ENCODE measurements at regions not wholly inside any gene's neighbourhood (a gene's known extent, or its start where the extent isn't known, plus 50 kb on each side); places are given as distances from the start of the nearest gene placed in this dataset.

DNA sequence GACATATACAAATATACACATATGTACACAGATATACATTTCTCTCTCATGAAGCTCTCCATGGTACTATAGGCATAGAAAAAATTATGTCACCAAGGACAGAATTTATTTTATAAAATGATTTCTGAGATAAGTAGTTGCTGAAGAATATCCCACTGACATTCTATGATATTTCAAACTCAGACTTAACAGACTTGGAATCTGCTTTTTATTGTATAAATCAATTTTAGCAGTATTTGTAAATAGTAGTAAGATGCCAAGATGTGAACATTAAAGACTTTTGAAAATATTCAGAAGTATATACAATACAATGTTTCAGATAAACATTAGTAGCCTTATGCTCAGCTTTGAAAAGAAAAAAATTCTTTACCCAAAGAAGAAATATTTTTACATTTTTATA lies 107.4 kb upstream of the ARGLU1 start:
- H3K4me2 ChIP-seq (ENCODE audit: low read depth, low read length, poor library complexity, severe bottlenecking) = no peak overlapping the region
- H3K4me1 ChIP-seq (ENCODE audit: insufficient read depth, low read length, poor library complexity, severe bottlenecking) = no peaks in the 10 kb centered on the region
- no peaks in the 10 kb centered on the region for H3K9me2 ChIP-seq (replicated peaks; ENCODE audit: low read depth, low read length)
- H3F3A ChIP-seq (ENCODE audit: low read depth) = no peaks in the 10 kb centered on the region
- H3K9me3 ChIP-seq (ENCODE audit: insufficient read depth, low read depth, low read length) = no peaks in the 10 kb centered on the region
- H2AFZ ChIP-seq (ENCODE audit: low read length) = no peak overlapping the region
- no peak overlapping the region for H3K4me3 ChIP-seq (ENCODE audit: low read length, poor library complexity, severe bottlenecking)
- H3K27me3 ChIP-seq (ENCODE audit: insufficient read depth, low read length, poor library complexity, severe bottlenecking) = no peaks in the 10 kb centered on the region
- H3K9ac ChIP-seq (ENCODE audit: low read depth, low read length, poor library complexity, severe bottlenecking) = no peak overlapping the region
- no peaks in the 10 kb centered on the region for H3K36me3 ChIP-seq (ENCODE audit: insufficient read depth, low read length)
- H4K20me1 ChIP-seq (ENCODE audit: insufficient read depth, low read length, poor library complexity, severe bottlenecking) = no peaks in the 10 kb centered on the region
- TF ChIP-seq CTCF (conservative IDR thresholded peaks at IDR 0.05; ENCODE audit: low read length) (no peak), EZH2phosphoT487 (IDR thresholded peaks at IDR 0.05; ENCODE audit: borderline replicate concordance) (no peak)
- no peaks in the 10 kb centered on the region for H3K79me2 ChIP-seq (ENCODE audit: insufficient read depth, low read length)

DNA sequence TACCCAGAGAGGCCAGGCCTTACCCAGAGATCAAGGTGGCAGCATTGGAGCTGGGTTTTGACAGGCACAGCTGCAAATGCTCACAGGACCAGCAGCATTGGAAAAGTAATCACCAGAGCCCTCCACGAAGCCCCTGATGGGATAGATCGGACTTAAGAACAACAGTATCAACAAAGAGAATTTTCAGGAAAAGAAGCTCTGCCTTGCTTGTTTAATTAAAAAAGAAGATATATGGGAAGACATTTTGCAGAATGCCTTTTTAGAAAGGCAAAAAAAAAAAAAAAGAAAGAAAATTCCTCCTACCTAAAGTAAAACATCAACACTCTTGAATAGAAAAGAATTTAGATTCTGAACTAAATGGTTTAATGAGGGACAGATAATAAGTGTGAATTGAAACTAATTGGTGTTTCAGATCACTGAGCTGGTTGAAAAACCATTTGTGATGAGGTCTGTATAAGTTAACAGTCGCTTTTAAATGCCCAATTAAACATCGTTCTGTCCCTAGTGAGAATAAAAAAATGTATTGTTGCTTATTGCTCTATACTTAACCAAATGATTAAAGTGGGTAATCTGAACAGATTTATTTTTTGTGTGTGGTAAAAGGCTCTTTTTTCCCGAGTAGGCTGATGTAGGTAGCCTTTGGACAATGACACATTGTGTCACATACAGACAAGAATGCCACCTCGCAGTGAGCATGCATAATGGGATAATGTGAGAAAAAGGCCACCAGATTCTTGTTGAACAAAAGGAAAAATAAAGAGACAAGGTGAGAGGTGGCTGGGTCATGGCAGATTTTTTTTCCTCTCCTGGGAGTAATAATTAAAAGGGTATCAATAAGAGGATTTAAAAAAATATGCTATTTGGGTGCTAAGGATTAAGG lies 93.0 kb upstream of the ARGLU1 start:
- no peak for TF ChIP-seq EZH2phosphoT487 (IDR thresholded peaks at IDR 0.05; ENCODE audit: borderline replicate concordance)
- TF ChIP-seq CTCF (conservative IDR thresholded peaks at IDR 0.05; ENCODE audit: low read length) = no peak

GRCh38 chr13:106657104-106657503 lies 89.2 kb upstream of the ARGLU1 start:
- Histone ChIP-seq H3K27me3 (ENCODE audit: insufficient read depth, low read length, poor library complexity, severe bottlenecking) (no peaks in the 10 kb centered on the region), H3K9me2 (replicated peaks; ENCODE audit: low read depth, low read length) (no peaks in the 10 kb centered on the region), H3K36me3 (ENCODE audit: insufficient read depth, low read length) (no peaks in the 10 kb centered on the region), H2AFZ (ENCODE audit: low read length) (no peak overlapping the region), H4K20me1 (ENCODE audit: insufficient read depth, low read length, poor library complexity, severe bottlenecking) (no peaks in the 10 kb centered on the region), H3K79me2 (ENCODE audit: insufficient read depth, low read length) (no peaks in the 10 kb centered on the region), H3K4me2 (ENCODE audit: low read depth, low read length, poor library complexity, severe bottlenecking) (no peak overlapping the region), H3K4me3 (ENCODE audit: low read length, poor library complexity, severe bottlenecking) (no peak overlapping the region), H3K9ac (ENCODE audit: low read depth, low read length, poor library complexity, severe bottlenecking) (no peak overlapping the region), H3F3A (ENCODE audit: low read depth) (no peaks in the 10 kb centered on the region), H3K9me3 (ENCODE audit: insufficient read depth, low read depth, low read length) (no peaks in the 10 kb centered on the region; the same call in 1 of the 2 replicates), H3K4me1 (ENCODE audit: insufficient read depth, low read length, poor library complexity, severe bottlenecking) (no peaks in the 10 kb centered on the region)
- TF ChIP-seq CTCF (conservative IDR thresholded peaks at IDR 0.05; ENCODE audit: low read length) (no peak), EZH2phosphoT487 (IDR thresholded peaks at IDR 0.05; ENCODE audit: borderline replicate concordance) (no peak)

More for the DNA sequence above, 93.0 kb upstream of the ARGLU1 start:
- Histone ChIP-seq H3K9me3 (ENCODE audit: insufficient read depth, low read depth, low read length) (no peaks in the 10 kb centered on the region), H2AFZ (ENCODE audit: low read length) (no peak overlapping the region), H3K36me3 (ENCODE audit: insufficient read depth, low read length) (no peaks in the 10 kb centered on the region), H3K9me2 (replicated peaks; ENCODE audit: low read depth, low read length) (no peaks in the 10 kb centered on the region), H3K79me2 (ENCODE audit: insufficient read depth, low read length) (no peaks in the 10 kb centered on the region), H3K27me3 (ENCODE audit: insufficient read depth, low read length, poor library complexity, severe bottlenecking) (no peaks in the 10 kb centered on the region), H3K9ac (ENCODE audit: low read depth, low read length, poor library complexity, severe bottlenecking) (no peak overlapping the region), H3F3A (ENCODE audit: low read depth) (no peaks in the 10 kb centered on the region), H4K20me1 (ENCODE audit: insufficient read depth, low read length, poor library complexity, severe bottlenecking) (no peaks in the 10 kb centered on the region), H3K4me2 (ENCODE audit: low read depth, low read length, poor library complexity, severe bottlenecking) (no peak overlapping the region), H3K4me3 (ENCODE audit: low read length, poor library complexity, severe bottlenecking) (no peak overlapping the region), H3K4me1 (ENCODE audit: insufficient read depth, low read length, poor library complexity, severe bottlenecking) (no peaks in the 10 kb centered on the region)
